ENCODE measurements at regions not wholly inside any gene's neighbourhood (a gene's known extent, or its start where the extent isn't known, plus 50 kb on each side); places are given as distances from the start of the nearest gene placed in this dataset.

- TF ChIP-seq CHD7 (IDR thresholded peaks at IDR 0.05; ENCODE audit: insufficient replicate concordance, low read length) (no peak), EP300 (IDR thresholded peaks at IDR 0.05; ENCODE audit: borderline replicate concordance in 1 of 2, low read depth in 2 of 2, low read length in 2 of 2) (no peak), POU5F1 (IDR thresholded peaks at IDR 0.05; ENCODE audit: low read depth, low read length) (no peak), POLR2AphosphoS5 (IDR thresholded peaks at IDR 0.05; ENCODE audit: low read depth, low read length) (no peak), SIX5 (IDR thresholded peaks at IDR 0.05; ENCODE audit: low read depth, low read length) (no peak), RBBP5 (IDR thresholded peaks at IDR 0.05; ENCODE audit: borderline replicate concordance, low read depth, low read length) (no peak), JUN (IDR thresholded peaks at IDR 0.05; ENCODE audit: low read depth, low read length) (no peak), BACH1 (IDR thresholded peaks at IDR 0.05; ENCODE audit: low read length) (no peak)
These were observed 203.1 kb upstream of the GALNT2 start (continued) for GRCh38 chr1:229863651-229864545.
